Breast epithelium (tissue), 3 donors: ENCODE measurements at regions not wholly inside any gene's neighbourhood (a gene's known extent, or its start where the extent isn't known, plus 50 kb on each side); places are given as distances from the start of the nearest gene placed in this dataset.

ENCODE experiments used
- CTCF ChIP-seq, 3 donors: fragments of 450-650 bp; IDR thresholded peaks; one replicate each; pipeline ENCODE4 v1.5.1; 2016 to 2017; ENCODE audit warnings: antibody characterized with exemption in 3 of 3, mild to moderate bottlenecking in 3 of 3, moderate library complexity in 3 of 3
- POLR2A ChIP-seq: fragments of 450-650 bp; IDR thresholded peaks from one replicate; pipeline ENCODE4 v1.6.1; 2016; ENCODE audit warnings: antibody characterized with exemption, mild to moderate bottlenecking, moderate library complexity
- POLR2AphosphoS5 ChIP-seq, 3 donors: sonication (generic); formaldehyde crosslinking; IDR thresholded peaks; one replicate each; pipeline ENCODE4 v1.6.1; 2017; ENCODE audit warnings: antibody characterized with exemption in 3 of 3

DNA sequence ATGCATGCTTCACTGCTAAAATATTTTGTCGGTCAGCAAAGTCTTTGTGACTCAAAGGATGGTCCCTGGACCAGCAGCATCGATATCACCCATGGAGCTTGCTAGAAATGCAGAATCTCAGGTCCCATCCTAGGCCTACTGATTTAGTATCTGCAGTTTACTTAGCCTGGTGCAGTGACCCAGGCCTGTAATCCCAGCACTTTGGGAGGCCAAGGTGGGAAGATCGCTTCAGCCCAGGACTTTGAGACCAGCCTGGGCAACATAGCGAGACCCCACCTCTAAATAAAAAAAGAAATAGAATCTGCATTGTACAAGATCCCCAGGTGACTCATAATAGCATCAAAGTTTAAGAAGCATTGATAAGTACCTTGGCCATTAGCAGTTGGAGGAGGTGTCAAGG is 248.7 kb downstream of the CD83 start:
- no peak for TF ChIP-seq CTCF (IDR thresholded peaks at IDR 0.05)
- TF ChIP-seq POLR2A: no peak
- no peak for TF ChIP-seq POLR2AphosphoS5 (IDR thresholded peaks at IDR 0.05)
